Retinal pigment epithelial cell (primary cell): ENCODE measurements at regions not wholly inside any gene's neighbourhood (a gene's known extent, or its start where the extent isn't known, plus 50 kb on each side); places are given as distances from the start of the nearest gene placed in this dataset.

Experiments used
- DNase-seq: peaks from one replicate; pipeline ENCODE4 v3.0.0-alpha.2; 2010; ENCODE audit warnings: low read depth
- H3K4me3 ChIP-seq: 2 replicates; pipeline ENCODE4 v1.5.1; 2011; ENCODE audit warnings: mild to moderate bottlenecking, low read length, control low read depth, moderate library complexity
- TF ChIP-seq, protein P1 (sequence below): conservative IDR thresholded peaks from 2 replicates; pipeline ENCODE4 v1.5.1; 2011; ENCODE audit warnings: low read depth, low read length, control low read depth, inconsistent platforms

DNA sequence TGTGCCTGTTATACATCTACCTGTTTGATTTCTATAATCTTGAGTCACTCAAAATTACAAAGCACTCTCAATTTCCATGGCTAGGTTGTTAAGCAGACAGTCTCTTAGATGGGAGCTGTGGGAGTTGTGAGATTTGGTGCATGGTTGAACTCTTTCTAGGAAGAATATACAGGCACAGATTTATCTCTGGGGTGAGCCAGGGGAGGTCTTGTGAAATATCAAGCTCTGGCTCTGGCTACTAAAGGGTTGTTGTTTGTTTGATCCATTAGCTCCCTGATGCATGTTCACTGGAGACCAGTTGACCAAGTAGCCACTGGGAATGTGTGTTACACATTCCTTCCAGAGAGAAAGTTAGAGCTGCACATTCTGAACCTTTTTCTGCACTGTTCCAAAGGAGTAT, 117.2 kb upstream of the HMGA2 start:
- DNase-seq = no peak
- TF ChIP-seq, protein P1, sequence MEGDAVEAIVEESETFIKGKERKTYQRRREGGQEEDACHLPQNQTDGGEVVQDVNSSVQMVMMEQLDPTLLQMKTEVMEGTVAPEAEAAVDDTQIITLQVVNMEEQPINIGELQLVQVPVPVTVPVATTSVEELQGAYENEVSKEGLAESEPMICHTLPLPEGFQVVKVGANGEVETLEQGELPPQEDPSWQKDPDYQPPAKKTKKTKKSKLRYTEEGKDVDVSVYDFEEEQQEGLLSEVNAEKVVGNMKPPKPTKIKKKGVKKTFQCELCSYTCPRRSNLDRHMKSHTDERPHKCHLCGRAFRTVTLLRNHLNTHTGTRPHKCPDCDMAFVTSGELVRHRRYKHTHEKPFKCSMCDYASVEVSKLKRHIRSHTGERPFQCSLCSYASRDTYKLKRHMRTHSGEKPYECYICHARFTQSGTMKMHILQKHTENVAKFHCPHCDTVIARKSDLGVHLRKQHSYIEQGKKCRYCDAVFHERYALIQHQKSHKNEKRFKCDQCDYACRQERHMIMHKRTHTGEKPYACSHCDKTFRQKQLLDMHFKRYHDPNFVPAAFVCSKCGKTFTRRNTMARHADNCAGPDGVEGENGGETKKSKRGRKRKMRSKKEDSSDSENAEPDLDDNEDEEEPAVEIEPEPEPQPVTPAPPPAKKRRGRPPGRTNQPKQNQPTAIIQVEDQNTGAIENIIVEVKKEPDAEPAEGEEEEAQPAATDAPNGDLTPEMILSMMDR = no peak
- no peak overlapping the region for H3K4me3 ChIP-seq

DNA sequence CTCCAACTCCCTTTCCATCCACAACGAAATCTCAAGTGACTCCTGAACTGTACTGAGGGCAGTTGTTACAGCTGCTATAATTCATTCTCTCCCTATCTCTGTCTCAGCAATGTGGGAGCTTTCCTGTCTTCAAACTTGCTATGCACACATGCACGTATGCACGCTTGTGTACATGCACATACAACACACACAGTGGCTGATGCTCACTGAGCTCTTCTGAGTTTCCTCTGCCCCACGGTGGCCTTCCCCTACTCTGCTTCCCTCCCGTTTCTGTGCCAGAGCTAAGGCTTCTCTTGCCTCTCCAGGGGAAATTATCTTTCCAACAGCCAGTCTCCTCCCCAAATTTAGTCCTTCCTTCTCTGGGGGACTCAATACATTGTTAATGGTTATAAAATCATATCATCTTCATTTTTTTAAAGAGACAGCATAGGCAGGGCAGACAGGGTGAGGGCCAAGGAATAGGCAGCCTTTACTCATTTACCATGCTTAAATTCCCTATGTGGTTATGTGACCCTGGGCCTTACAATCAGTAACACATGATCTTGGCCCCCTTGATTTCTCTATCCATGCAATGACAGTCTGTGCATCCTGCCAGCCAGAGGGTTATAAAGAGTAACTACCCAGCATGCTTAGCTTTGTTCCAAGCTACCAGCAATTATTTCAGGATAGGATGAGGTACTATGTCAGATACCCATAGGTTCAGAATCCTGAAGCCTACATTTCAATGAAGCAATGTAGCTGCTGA, 111.9 kb upstream of the HMGA2 start:
- no peak for DNase-seq
- H3K4me3 ChIP-seq = no peak overlapping the region
- TF ChIP-seq, protein P1 = no peak

DNA sequence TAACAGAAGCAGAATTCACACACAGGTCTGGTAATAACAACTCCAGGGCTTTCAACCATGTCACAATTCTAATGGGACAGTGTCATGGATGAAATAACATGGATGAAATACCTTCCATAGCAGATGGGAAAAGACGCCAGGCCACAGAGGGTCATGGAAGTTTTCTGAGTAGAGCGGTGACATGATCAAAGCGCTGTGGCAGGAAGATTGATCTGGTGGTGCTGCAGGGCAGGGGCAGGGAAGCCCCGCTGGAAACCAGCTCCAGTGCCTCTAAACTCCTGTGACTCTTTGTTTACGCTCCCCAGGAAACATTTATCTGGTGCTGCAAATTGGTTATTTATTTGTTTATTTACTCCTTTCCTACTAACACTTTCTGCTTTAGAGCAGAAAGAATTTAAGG, 108.3 kb upstream of the HMGA2 start:
- TF ChIP-seq, protein P1 = no peak
- H3K4me3 ChIP-seq = no peak overlapping the region
- DNase-seq = no peak

DNA sequence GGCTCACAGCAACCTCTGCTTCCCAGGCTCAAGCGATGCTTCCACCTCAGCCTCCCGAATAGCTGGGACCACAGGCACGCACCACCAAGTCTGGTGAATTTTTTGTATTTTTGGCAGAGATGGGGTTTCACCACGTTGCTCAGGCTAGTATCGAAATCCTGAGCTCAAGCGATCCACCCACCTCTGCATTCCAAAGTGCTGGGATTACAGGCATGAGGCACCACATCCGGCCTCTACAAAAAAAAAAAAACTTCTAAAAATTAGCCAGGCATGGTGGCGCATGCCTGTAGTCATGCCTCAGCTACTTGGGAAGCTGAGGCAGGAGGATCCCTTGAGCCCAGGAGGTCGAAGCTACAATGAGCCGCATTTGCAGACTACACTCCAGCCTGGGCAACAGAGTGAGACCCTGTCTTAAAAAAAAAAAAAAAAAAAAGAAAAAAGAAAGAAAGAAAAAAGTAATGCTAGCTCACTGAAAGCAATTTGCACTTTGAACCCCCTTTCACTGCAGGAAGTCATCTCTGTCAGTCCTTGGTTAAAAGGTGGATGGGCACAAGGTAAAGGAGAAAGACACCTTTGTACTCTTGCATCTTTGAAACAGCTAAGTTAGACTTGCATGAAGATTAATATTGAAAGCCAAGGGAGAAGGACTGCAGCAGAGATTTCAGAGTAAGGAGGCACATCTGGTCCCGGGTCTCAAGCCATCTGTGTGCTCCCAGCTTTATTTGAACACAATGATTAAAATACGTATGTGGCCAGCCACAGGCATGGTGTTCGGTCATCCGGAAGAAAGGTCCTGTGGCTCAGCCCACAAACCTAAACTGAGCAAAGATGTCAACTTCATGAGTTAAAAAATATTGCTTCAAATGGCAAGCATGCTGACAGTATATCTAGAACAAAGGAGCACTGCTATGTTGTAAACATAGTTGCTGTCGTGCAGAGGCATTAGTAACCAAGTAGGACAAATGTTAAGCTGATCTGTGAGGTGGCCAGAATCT, 103.8 kb upstream of the HMGA2 start:
- no peak for DNase-seq
- H3K4me3 ChIP-seq = no peak overlapping the region
- TF ChIP-seq, protein P1 = no peak

DNA sequence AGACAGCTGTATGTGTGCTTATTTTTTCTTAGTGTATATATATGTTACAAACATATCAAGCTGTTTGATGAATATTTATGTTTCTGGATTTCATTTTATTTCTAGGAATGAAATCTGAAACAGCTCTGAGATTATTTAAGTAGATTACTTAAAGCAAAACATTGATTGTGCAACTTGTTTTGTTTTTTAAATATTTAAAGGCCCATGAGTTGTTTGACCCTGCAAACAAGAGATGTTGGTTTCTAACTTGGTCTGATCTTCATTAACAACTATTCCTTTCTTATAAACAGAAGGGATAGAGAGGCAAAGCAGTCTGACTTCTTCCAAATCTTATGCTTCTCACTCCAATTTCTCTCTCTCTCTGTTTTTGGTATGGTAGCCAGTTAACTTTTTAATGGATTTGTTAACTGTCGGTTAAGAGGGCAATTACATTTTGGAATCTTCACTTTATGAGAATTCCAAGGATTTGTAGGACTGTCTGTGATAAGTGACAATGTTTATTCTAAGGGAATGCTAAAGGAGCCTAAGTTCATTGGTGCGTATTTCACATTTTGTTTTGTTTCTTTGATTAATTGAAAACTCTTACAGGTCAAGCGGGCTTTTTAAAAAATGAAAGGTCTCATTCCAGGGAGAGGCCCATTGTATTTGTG, 102.6 kb upstream of the HMGA2 start:
- TF ChIP-seq, protein P1 = no peak
- no peak overlapping the region for H3K4me3 ChIP-seq
- DNase-seq = no peak

DNA sequence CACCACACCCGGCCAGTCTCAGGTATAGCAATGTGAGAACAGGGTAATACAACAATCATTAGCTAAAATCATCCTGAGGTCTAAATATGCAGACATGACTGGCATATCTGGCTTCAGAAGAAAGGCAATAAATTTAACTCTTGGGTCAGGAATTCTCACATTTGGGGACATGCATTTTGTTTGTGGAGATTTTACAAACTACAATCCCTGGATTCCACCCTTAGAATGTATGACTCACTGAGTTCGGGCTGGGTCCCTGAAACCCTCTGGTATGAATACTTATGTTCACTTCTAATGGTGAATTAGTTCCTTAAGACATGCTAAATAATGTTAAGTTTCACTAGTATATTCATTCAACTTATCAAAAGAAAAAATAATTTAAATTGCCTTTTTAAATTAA, 98.9 kb upstream of the HMGA2 start:
- TF ChIP-seq, protein P1 = no peak
- no peak overlapping the region for H3K4me3 ChIP-seq
- no peak for DNase-seq
